ENCODE measurements at regions not wholly inside any gene's neighbourhood (a gene's known extent, or its start where the extent isn't known, plus 50 kb on each side); places are given as distances from the start of the nearest gene placed in this dataset.
"Not testable (repeated sequence)": the region's sequence is repeated elsewhere in the genome, so short reads cannot be mapped to it uniquely, and the experiment has no call there.

- TF ChIP-seq, protein P1, sequence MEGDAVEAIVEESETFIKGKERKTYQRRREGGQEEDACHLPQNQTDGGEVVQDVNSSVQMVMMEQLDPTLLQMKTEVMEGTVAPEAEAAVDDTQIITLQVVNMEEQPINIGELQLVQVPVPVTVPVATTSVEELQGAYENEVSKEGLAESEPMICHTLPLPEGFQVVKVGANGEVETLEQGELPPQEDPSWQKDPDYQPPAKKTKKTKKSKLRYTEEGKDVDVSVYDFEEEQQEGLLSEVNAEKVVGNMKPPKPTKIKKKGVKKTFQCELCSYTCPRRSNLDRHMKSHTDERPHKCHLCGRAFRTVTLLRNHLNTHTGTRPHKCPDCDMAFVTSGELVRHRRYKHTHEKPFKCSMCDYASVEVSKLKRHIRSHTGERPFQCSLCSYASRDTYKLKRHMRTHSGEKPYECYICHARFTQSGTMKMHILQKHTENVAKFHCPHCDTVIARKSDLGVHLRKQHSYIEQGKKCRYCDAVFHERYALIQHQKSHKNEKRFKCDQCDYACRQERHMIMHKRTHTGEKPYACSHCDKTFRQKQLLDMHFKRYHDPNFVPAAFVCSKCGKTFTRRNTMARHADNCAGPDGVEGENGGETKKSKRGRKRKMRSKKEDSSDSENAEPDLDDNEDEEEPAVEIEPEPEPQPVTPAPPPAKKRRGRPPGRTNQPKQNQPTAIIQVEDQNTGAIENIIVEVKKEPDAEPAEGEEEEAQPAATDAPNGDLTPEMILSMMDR (IDR thresholded peaks at IDR 0.05; ENCODE audit: control insufficient read depth, insufficient read depth, low read depth, low read length, missing control alignments) = no peak
- no peak overlapping the region for H3K4me3 ChIP-seq (ENCODE audit: control insufficient read depth, low read depth, low read length)
- no peak for DNase-seq (ENCODE audit: low read depth)
These were observed 167.8 kb downstream of the PCDH10 start for GRCh38 chr4:133316909-133317308.

DNA sequence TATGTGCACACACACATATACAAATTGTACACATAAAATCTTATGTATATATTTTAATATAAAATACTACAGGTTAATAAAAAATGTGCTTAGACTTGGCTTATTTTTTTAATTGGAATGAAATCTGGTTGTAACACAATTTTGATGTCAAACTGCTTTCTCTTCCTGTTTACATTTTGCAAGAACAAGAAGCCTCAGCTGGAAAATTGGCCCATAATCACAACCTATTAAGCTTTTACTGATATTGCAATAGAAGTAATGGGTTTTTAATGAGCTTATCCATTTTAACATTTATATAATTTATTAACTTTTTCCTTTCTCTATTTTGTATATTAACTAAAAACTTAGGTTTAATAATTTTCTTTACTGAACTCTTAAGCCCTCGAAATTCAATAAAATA, 165.9 kb downstream of the PCDH10 start:
- TF ChIP-seq, protein P1 (IDR thresholded peaks at IDR 0.05; ENCODE audit: control insufficient read depth, insufficient read depth, low read depth, low read length, missing control alignments) = no peak
- no peak for DNase-seq (ENCODE audit: low read depth)
- H3K4me3 ChIP-seq (ENCODE audit: control insufficient read depth, low read depth, low read length) = no peak overlapping the region

- H3K4me3 ChIP-seq (ENCODE audit: control insufficient read depth, low read depth, low read length) = no peak overlapping the region
- DNase-seq (ENCODE audit: low read depth) = no peak
- TF ChIP-seq, protein P1 (IDR thresholded peaks at IDR 0.05; ENCODE audit: control insufficient read depth, insufficient read depth, low read depth, low read length, missing control alignments) = no peak
These were observed 138.3 kb downstream of the PCDH10 start for GRCh38 chr4:133287396-133287795.

DNA sequence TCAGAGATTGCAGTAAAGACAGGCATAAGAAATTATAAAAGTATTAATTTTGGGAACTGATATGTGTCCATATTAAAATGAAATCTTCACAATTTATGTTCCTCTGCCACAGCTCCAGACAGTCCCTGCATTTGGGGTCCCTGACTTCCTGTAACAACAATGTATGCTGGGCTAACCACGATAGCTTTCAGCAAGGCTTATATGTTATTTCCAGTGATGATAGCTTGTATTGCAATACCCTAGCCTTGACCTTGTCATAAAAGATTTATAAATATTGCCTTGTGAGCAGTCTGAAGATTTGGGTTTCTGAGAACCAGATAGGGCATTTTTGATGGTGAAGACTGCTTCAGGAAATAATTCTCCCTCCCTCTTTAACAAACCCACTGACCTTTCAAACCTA, 129.5 kb downstream of the PCDH10 start:
- no peak for DNase-seq (ENCODE audit: low read depth)
- TF ChIP-seq, protein P1 (IDR thresholded peaks at IDR 0.05; ENCODE audit: control insufficient read depth, insufficient read depth, low read depth, low read length, missing control alignments) = no peak
- H3K4me3 ChIP-seq (ENCODE audit: control insufficient read depth, low read depth, low read length) = no peak overlapping the region

DNA sequence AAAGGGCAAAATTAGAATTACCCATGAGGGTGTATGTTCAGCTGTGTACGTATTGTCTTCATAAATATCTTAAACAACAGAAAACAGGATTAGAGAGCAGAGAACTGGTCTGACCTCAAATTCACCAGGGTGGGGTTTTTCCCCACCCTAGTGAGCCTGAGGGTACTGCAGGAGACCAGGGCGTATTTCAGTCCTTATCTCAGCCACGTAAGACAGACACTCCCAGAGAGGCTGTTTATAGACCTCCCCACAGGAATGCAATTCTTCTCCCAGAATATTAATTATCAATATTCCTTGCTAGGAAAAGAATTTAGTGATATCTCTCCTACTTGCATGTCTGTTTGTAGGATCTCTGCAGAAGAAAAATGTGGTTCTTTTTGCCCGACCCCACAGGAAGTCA, 128.8 kb downstream of the PCDH10 start:
- not testable (repeated sequence) for DNase-seq (ENCODE audit: low read depth); H3K4me3 ChIP-seq (ENCODE audit: control insufficient read depth, low read depth, low read length)

- DNase-seq (ENCODE audit: low read depth) = no peak
- TF ChIP-seq, protein P1 (IDR thresholded peaks at IDR 0.05; ENCODE audit: control insufficient read depth, insufficient read depth, low read depth, low read length, missing control alignments) = no peak
- no peak overlapping the region for H3K4me3 ChIP-seq (ENCODE audit: control insufficient read depth, low read depth, low read length)
These were observed 126.2 kb downstream of the PCDH10 start for GRCh38 chr4:133275246-133275645.

DNA sequence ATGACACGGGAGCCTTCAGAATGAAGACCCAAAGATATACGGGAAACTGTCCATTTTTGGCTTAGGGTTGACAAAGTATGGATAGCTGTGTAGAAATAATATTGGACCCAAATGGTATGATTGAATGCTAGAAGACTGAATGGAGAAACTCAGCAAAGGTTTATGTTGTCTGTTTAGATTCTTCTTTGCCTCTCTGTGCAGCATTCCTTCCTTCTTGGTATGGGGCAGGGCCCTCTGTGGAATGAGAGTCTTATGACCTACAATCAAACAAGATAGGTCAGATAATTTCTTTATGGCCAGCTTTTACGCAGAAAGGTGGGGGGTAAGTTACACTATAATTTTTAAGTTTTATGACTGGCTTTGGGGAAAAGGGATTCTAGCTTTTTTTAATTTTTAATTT, 124.3 kb downstream of the PCDH10 start:
- H3K4me3 ChIP-seq (ENCODE audit: control insufficient read depth, low read depth, low read length) = no peak overlapping the region
- no peak for DNase-seq (ENCODE audit: low read depth)
- TF ChIP-seq, protein P1 (IDR thresholded peaks at IDR 0.05; ENCODE audit: control insufficient read depth, insufficient read depth, low read depth, low read length, missing control alignments) = no peak

Measured in AG09309 (cell line).